Thoracic aorta (tissue), 2 donors: ENCODE measurements at regions not wholly inside any gene's neighbourhood (a gene's known extent, or its start where the extent isn't known, plus 50 kb on each side); places are given as distances from the start of the nearest gene placed in this dataset.

Source experiments
- ATAC-seq: fragments of 150-250 bp; one replicate; pipeline ENCODE4 v1.8.0; 2017; ENCODE audit warnings: low read depth; ENCODE audit not compliant: insufficient number of reproducible peaks, low FRiP score
- DNase-seq: peaks from one replicate; pipeline ENCODE4 v3.0.0-alpha.2; 2020; ENCODE audit warnings: low spot score
- H3K27ac ChIP-seq, 2 donors: fragments of 200-600 bp; sonication (generic); 1 replicate in 1 of 2; 2 replicates in 1 of 2; pipeline ENCODE4 v1.5.1; 2016; ENCODE audit warnings: mild to moderate bottlenecking in 2 of 2, moderate library complexity in 2 of 2
- H3K27me3 ChIP-seq: fragments of 200-600 bp; sonication (generic); replicated peaks from 2 replicates; pipeline ENCODE4 v1.6.0; 2016; ENCODE audit warnings: mild to moderate bottlenecking; ENCODE audit not compliant: insufficient read depth
- H3K36me3 ChIP-seq: fragments of 200-600 bp; sonication (generic); one replicate; pipeline ENCODE4 v1.5.1; 2016
- H3K4me1 ChIP-seq, 2 donors: fragments of 200-600 bp; sonication (generic); 1 replicate in 1 of 2; 2 replicates in 1 of 2; pipeline versions ENCODE4 v1.5.1 to v1.6.0; 2016; ENCODE audit warnings: low read depth in 2 of 2, mild to moderate bottlenecking in 1 of 2; ENCODE audit not compliant: control insufficient read depth in 1 of 2
- H3K4me3 ChIP-seq: fragments of 200-600 bp; sonication (generic); 2 replicates; pipeline ENCODE4 v1.5.1; 2016; ENCODE audit warnings: mild to moderate bottlenecking
- H3K9me3 ChIP-seq: fragments of 200-600 bp; sonication (generic); 2 replicates; pipeline ENCODE4 v1.5.1; 2016
- CTCF ChIP-seq: fragments of 200-600 bp; sonication (generic); IDR thresholded peaks from one replicate; pipeline ENCODE4 v1.5.1; 2019; ENCODE audit warnings: antibody characterized with exemption

- ATAC-seq, result no peak
Observed at GRCh38 chr7:35351466-35351865, 97.6 kb upstream of the TBX20 start.

GRCh38 chr7:35348611-35349400 lies 94.9 kb upstream of the TBX20 start:
- ATAC-seq, result no peak
- no peak overlapping the region for H3K4me3 ChIP-seq
- no peaks in the 10 kb centered on the region for H3K4me1 ChIP-seq
- DNase-seq, result no peak
- no peak for TF ChIP-seq CTCF
- no peaks in the 10 kb centered on the region for H3K9me3 ChIP-seq
- H3K27ac ChIP-seq, result no peak overlapping the region
- no peaks in the 10 kb centered on the region for H3K27me3 ChIP-seq
- no peaks in the 10 kb centered on the region for H3K36me3 ChIP-seq

More at GRCh38 chr7:35351466-35351865, 97.6 kb upstream of the TBX20 start:
- Histone ChIP-seq H3K27me3 (no peaks in the 10 kb centered on the region), H3K4me3 (no peak overlapping the region), H3K9me3 (no peaks in the 10 kb centered on the region), H3K36me3 (no peaks in the 10 kb centered on the region), H3K27ac (no peak overlapping the region), H3K4me1 (no peaks in the 10 kb centered on the region)
- TF ChIP-seq CTCF, result no peak
- DNase-seq, result no peak

- no peaks in the 10 kb centered on the region for H3K27me3 ChIP-seq
- no peaks in the 10 kb centered on the region for H3K36me3 ChIP-seq
- no peak for TF ChIP-seq CTCF
- no peak overlapping the region for H3K4me3 ChIP-seq
- no peak for DNase-seq
- no peaks in the 10 kb centered on the region for H3K9me3 ChIP-seq
- ATAC-seq, result no peak
- no peaks in the 10 kb centered on the region for H3K4me1 ChIP-seq
- no peak overlapping the region for H3K27ac ChIP-seq
Observed at GRCh38 chr7:35342786-35343185, 88.9 kb upstream of the TBX20 start.

GRCh38 chr7:35339811-35340210 lies 85.9 kb upstream of the TBX20 start:
- no peak for TF ChIP-seq CTCF
- DNase-seq, result no peak
- Histone ChIP-seq H3K4me1 (no peaks in the 10 kb centered on the region), H3K27ac (no peak overlapping the region), H3K9me3 (no peaks in the 10 kb centered on the region), H3K36me3 (no peaks in the 10 kb centered on the region), H3K4me3 (no peak overlapping the region), H3K27me3 (no peaks in the 10 kb centered on the region)
- ATAC-seq, result no peak

- no peaks in the 10 kb centered on the region for H3K9me3 ChIP-seq
- H3K27ac ChIP-seq, result no peak overlapping the region
- H3K36me3 ChIP-seq, result no peaks in the 10 kb centered on the region
- DNase-seq (no peak), ATAC-seq (no peak)
- H3K4me3 ChIP-seq, result no peak overlapping the region
- TF ChIP-seq CTCF, result no peak
- H3K27me3 ChIP-seq, result no peaks in the 10 kb centered on the region
- H3K4me1 ChIP-seq, result no peaks in the 10 kb centered on the region
Observed at GRCh38 chr7:35336444-35336843, 82.5 kb upstream of the TBX20 start.
